Lung (tissue), 11 donors: ENCODE measurements at regions not wholly inside any gene's neighbourhood (a gene's known extent, or its start where the extent isn't known, plus 50 kb on each side); places are given as distances from the start of the nearest gene placed in this dataset.

Source experiments
- ATAC-seq: fragments of 200-7000 bp; cut with Tn5 transposase; one replicate; pipeline ENCODE4 v1.9.1; 2020; ENCODE audit warnings: moderate number of reproducible peaks; ENCODE audit not compliant: insufficient read depth, low FRiP score
- DNase-seq, 3 donors: peaks; one replicate each; pipeline ENCODE4 v3.0.0-alpha.2; 2013 to 2017
- H3K27ac ChIP-seq, 2 donors: one replicate each; pipeline ENCODE4 v1.5.1; 2013; ENCODE audit warnings: mild to moderate bottlenecking in 2 of 2, moderate library complexity in 2 of 2, control low read depth in 1 of 2, inconsistent platforms in 1 of 2, low read depth in 1 of 2, low read length in 1 of 2
- H3K27me3 ChIP-seq, 3 donors: one replicate each; pipeline ENCODE4 v1.5.1; 2013; ENCODE audit warnings: low read length in 2 of 3; ENCODE audit not compliant: control insufficient read depth in 3 of 3, insufficient read depth in 3 of 3
- H3K36me3 ChIP-seq, 4 donors: one replicate each; pipeline ENCODE4 v1.5.1; 2013; ENCODE audit warnings: low read length in 4 of 4, mild to moderate bottlenecking in 1 of 4, moderate library complexity in 1 of 4; ENCODE audit not compliant: control insufficient read depth in 4 of 4, insufficient read depth in 4 of 4
- H3K4me1 ChIP-seq, 5 donors: one replicate each; pipeline ENCODE4 v1.5.1; 2013; ENCODE audit warnings: low read length in 5 of 5, mild to moderate bottlenecking in 2 of 5, moderate library complexity in 1 of 5; ENCODE audit not compliant: control insufficient read depth in 5 of 5, insufficient read depth in 5 of 5
- H3K4me3 ChIP-seq: one replicate; pipeline ENCODE4 v1.5.1; 2013; ENCODE audit warnings: mild to moderate bottlenecking, control low read depth, moderate library complexity
- H3K9ac ChIP-seq, 2 donors: one replicate each; pipeline ENCODE4 v1.5.1; 2013; ENCODE audit warnings: low read length in 2 of 2, control low read depth in 1 of 2; ENCODE audit not compliant: insufficient read depth in 1 of 2
- H3K9me3 ChIP-seq, 4 donors: one replicate each; pipeline ENCODE4 v1.5.1; 2013; ENCODE audit warnings: low read length in 3 of 4, mild to moderate bottlenecking in 1 of 4, moderate library complexity in 1 of 4; ENCODE audit not compliant: control insufficient read depth in 4 of 4, insufficient read depth in 3 of 4
- CTCF ChIP-seq: IDR thresholded peaks from 2 replicates; pipeline ENCODE4 v1.5.1; 2012; ENCODE audit warnings: mild to moderate bottlenecking; ENCODE audit errors: control extremely low read depth, extremely low read depth
- WGBS, 2 donors: extraction: QIAGEN DNeasy Blood & Tissue Kit; methylation state at CpG; one replicate each; pipeline ENCODE4 v1.1.7; 2013; 5-methylcytosine and 5-hydroxymethylcytosine counted together
- donor health status: control.
- donor health status: control.
- donor health status: Bipolar disorder and iron deficiency.
- donor health status: healthy.
- donor health status: DM: yes; HTN: yes; CAD: no.

- Histone ChIP-seq H3K4me3 (no peak overlapping the region), H3K27me3 (no peaks in the 10 kb centered on the region), H3K4me1 (no peaks in the 10 kb centered on the region), H3K36me3 (no peaks in the 10 kb centered on the region), H3K27ac (no peak overlapping the region), H3K9ac (no peak overlapping the region), H3K9me3 (peaks cover 0 to 15% (median 1%) of the 10 kb centered on the region in 4 donors)
- TF ChIP-seq CTCF: no peak
- DNase-seq: no peak
- no peak for ATAC-seq
- WGBS, 2 donors: 88% methylated on average over 1 of the region's 1 CpG
Measured at GRCh38 chr5:110116539-110116938, 426.8 kb downstream of the MAN2A1 start.

- H3K9me3 ChIP-seq: peaks cover 0 to 15% (median 6%) of the 10 kb centered on the region in 4 donors
- no peak for ATAC-seq
- no peak overlapping the region for H3K27ac ChIP-seq
- 85 to 89% methylated on average over 11 of the region's 11 CpGs for WGBS, 2 donors
- no peaks in the 10 kb centered on the region for H3K4me1 ChIP-seq
- no peak overlapping the region for H3K4me3 ChIP-seq
- TF ChIP-seq CTCF: no peak
- no peaks in the 10 kb centered on the region for H3K36me3 ChIP-seq
- no peaks in the 10 kb centered on the region for H3K27me3 ChIP-seq
- H3K9ac ChIP-seq: no peak overlapping the region
- DNase-seq: no peak
Measured at GRCh38 chr5:110134963-110135935, 445.5 kb downstream of the MAN2A1 start.

DNA sequence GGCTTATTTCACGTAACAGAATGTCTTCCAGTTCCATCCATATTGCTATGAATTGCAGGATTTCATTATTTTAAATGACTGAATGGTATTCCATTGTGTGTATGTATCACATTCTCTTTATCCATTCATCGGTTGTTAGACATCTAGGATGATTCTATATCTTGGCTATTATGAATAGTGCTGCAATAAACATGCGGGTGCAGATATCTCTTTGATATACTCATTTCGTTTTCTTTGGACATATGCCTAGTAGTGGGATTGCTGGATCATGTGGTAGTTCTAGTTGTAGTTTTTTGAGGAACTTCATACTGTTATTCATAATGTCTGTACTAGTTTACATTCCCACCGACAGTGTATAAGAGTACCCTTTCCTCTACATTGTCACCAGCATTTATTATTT, 460.5 kb downstream of the MAN2A1 start:
- Histone ChIP-seq H3K9ac (no peak overlapping the region), H3K27ac (no peak overlapping the region), H3K27me3 (no peaks in the 10 kb centered on the region), H3K9me3 (no peaks in the 10 kb centered on the region), H3K4me1 (no peaks in the 10 kb centered on the region), H3K36me3 (no peaks in the 10 kb centered on the region), H3K4me3 (no peak overlapping the region)
- no peak for ATAC-seq
- no peak for TF ChIP-seq CTCF
- WGBS, 2 donors: 78 to 90% methylated on average over 5 of the region's 5 CpGs
- DNase-seq: no peak
